K562 (cell line): ENCODE measurements at regions not wholly inside any gene's neighbourhood (a gene's known extent, or its start where the extent isn't known, plus 50 kb on each side); places are given as distances from the start of the nearest gene placed in this dataset.

ENCODE experiments used
- ATAC-seq: fragments of 200-7000 bp; cut with Tn5 transposase; 3 replicates; pipeline ENCODE4 v1.9.1; 2020; ENCODE audit warnings: moderate library complexity
- BruUV-seq: library from RNA; stranded (reverse); fragments of 400-500 nt; replicated peaks from 2 replicates; lab custom pipeline; 2021; lab: Mats Ljungman, UMichigan
- CTCF ChIA-PET: fragments of 300-600 bp; formaldehyde crosslinking; extraction: SDS; loops from one replicate; lab custom pipeline; 2021; ENCODE audit warnings: low intra/inter-chr PET ratio; lab: Yijun Ruan, JAX
- POLR2A ChIA-PET: fragments of 300-600, 350-650 bp; sonication (Branson Sonifier 250); formaldehyde crosslinking; extraction: SDS; loops from one replicate; lab custom pipeline; 2021; ENCODE audit warnings: antibody characterized with exemption, inconsistent platforms; lab: Yijun Ruan, JAX
- DNase-seq, 4 experiments: peaks; one replicate each; pipeline versions ENCODE4 v3.0.0 to v3.0.0-alpha.2; 2011 to 2018; ENCODE audit warnings: low spot score in 3 of 4, mixed read lengths in 3 of 4; ENCODE audit errors: extremely low read depth in 1 of 4
- FAIRE-seq: peaks from 2 replicates; lab custom pipeline; 2011; peaks lifted over from hg19 to GRCh38; lab: Jason Lieb, UNC
- H2AFZ ChIP-seq: 2 replicates; pipeline ENCODE4 v1.6.0; 2011; ENCODE audit warnings: low read depth, low read length, control low read depth, inconsistent platforms
- H3K27ac ChIP-seq: fragments of 200-600 bp; 3 replicates; pipeline ENCODE4 v1.8.0; 2011; ENCODE audit warnings: low read depth, mild to moderate bottlenecking, control low read depth, inconsistent platforms, low read length, moderate library complexity, mixed read lengths; ENCODE audit errors: extremely low read depth
- H3K27me3 ChIP-seq, 2 experiments: fragments of 300-600 bp in 1 of 2; 2 replicates in 1 of 2; 3 replicates in 1 of 2; pipeline versions ENCODE4 v1.6.0 to v1.8.0; 2011; ENCODE audit warnings: inconsistent platforms in 2 of 2, low read length in 2 of 2, mild to moderate bottlenecking in 1 of 2, mixed read lengths in 1 of 2, moderate library complexity in 1 of 2; ENCODE audit not compliant: control insufficient read depth in 2 of 2, insufficient read depth in 2 of 2
- H3K36me3 ChIP-seq: fragments of 300-600 bp; 3 replicates; pipeline ENCODE4 v1.8.0; 2011; ENCODE audit warnings: mild to moderate bottlenecking, low read length, inconsistent platforms; ENCODE audit not compliant: control insufficient read depth, insufficient read depth
- H3K4me1 ChIP-seq, 2 experiments: fragments of 200-600 bp in 1 of 2; replicated peaks in 1 of 2; 2 replicates in 1 of 2; 3 replicates in 1 of 2; pipeline versions ENCODE4 v1.5.1 to v1.8.0; 2011; ENCODE audit warnings: inconsistent platforms in 2 of 2, low read length in 2 of 2, mild to moderate bottlenecking in 1 of 2, mixed read lengths in 1 of 2, moderate library complexity in 1 of 2; ENCODE audit not compliant: control insufficient read depth in 2 of 2, insufficient read depth in 2 of 2
- H3K4me2 ChIP-seq: 2 replicates; pipeline ENCODE4 v1.6.1; 2011; ENCODE audit warnings: low read length, control low read depth, inconsistent platforms, mixed read lengths; ENCODE audit not compliant: insufficient read depth
- H3K4me3 ChIP-seq: fragments of 200-600 bp; sonication (generic), shearing (Covaris generic); 2 replicates; pipeline ENCODE4 v1.5.1; 2016; ENCODE audit warnings: control low read depth, inconsistent platforms
- H3K79me2 ChIP-seq: fragments of 200-600 bp; 3 replicates; pipeline ENCODE4 v1.8.0; 2011; ENCODE audit warnings: low read length, inconsistent platforms; ENCODE audit not compliant: control insufficient read depth, insufficient read depth
- H3K9ac ChIP-seq, 2 experiments: 2 replicates each; pipeline versions ENCODE4 v1.6.0 to v1.6.1; 2011; ENCODE audit warnings: low read depth in 2 of 2, low read length in 2 of 2, control low read depth in 1 of 2, inconsistent platforms in 1 of 2, mild to moderate bottlenecking in 1 of 2, mixed read lengths in 1 of 2; ENCODE audit not compliant: insufficient read depth in 1 of 2
- H3K9me1 ChIP-seq: one replicate; pipeline ENCODE4 v1.6.0; 2011; ENCODE audit warnings: inconsistent platforms, mild to moderate bottlenecking, low read length, moderate library complexity; ENCODE audit not compliant: control insufficient read depth, insufficient read depth
- H3K9me3 ChIP-seq: replicated peaks from 2 replicates; pipeline ENCODE4 v1.5.1; 2011; ENCODE audit warnings: low read depth, low read length, inconsistent platforms; ENCODE audit not compliant: control insufficient read depth, insufficient read depth
- H4K20me1 ChIP-seq: replicated peaks from 2 replicates; pipeline ENCODE4 v1.6.1; 2011; ENCODE audit warnings: low read length, inconsistent platforms, mixed read lengths; ENCODE audit not compliant: control insufficient read depth, insufficient read depth
- ETS2 ChIP-seq: IDR thresholded peaks from 2 replicates; pipeline ENCODE4 v1.6.1; 2016; ENCODE audit warnings: borderline replicate concordance, missing genetic modification characterization, mild to moderate bottlenecking, moderate library complexity, missing compliant biosample characterization; ENCODE audit not compliant: poor library complexity, severe bottlenecking
- MBD2 ChIP-seq: sonication (generic); IDR thresholded peaks from 2 replicates; pipeline ENCODE4 v1.6.1; 2016; ENCODE audit warnings: low read depth, borderline replicate concordance
- MCM3 ChIP-seq: fragments of 450-650 bp; IDR thresholded peaks from 2 replicates; pipeline ENCODE4 v1.6.1; 2016
- MYNN ChIP-seq, 2 experiments: sonication (generic); formaldehyde crosslinking in 1 of 2; IDR thresholded peaks; 2 replicates each; pipeline versions ENCODE4 v1.5.0 to v1.6.1; 2016 to 2020; ENCODE audit warnings: antibody characterized with exemption in 1 of 2, missing genetic modification reagents in 1 of 2
- RAD51 ChIP-seq: fragments of 450-650 bp; IDR thresholded peaks from 2 replicates; pipeline ENCODE4 v1.7.1; 2016; ENCODE audit warnings: low read depth, mild to moderate bottlenecking, borderline replicate concordance
- TAF9B ChIP-seq: fragments of 450-650 bp; IDR thresholded peaks from 2 replicates; pipeline ENCODE4 v1.6.1; 2018; ENCODE audit warnings: mild to moderate bottlenecking; ENCODE audit not compliant: partially characterized antibody
- ZKSCAN1 ChIP-seq: fragments of 150-350 bp; IDR thresholded peaks from 2 replicates; pipeline ENCODE4 v1.6.1; 2016; ENCODE audit warnings: low read depth, low read length
- ZNF133 ChIP-seq: fragments of 250-450 bp; sonication (Bioruptor Pico); IDR thresholded peaks from 2 replicates; pipeline ENCODE4 v1.4.0; 2020; ENCODE audit warnings: mild to moderate bottlenecking
- ZNF583 ChIP-seq: fragments of 250-450 bp; sonication (Bioruptor Pico); IDR thresholded peaks from 2 replicates; pipeline ENCODE4 v1.4.0; 2020
- ZNF699 ChIP-seq: fragments of 250-450 bp; sonication (Bioruptor Pico); IDR thresholded peaks from 2 replicates; pipeline ENCODE4 v1.8.0; 2021; ENCODE audit warnings: mild to moderate bottlenecking, moderate library complexity; ENCODE audit not compliant: insufficient replicate concordance
- WGBS: fragments of 100-300 bp; shearing (Covaris generic); methylation state at CpG from one replicate; pipeline ENCODE4 v1.1.6; 2016; ENCODE audit warnings: low coverage, mixed read lengths; ENCODE audit not compliant: insufficient coverage; ENCODE audit errors: missing lambda C conversion rate; 5-methylcytosine and 5-hydroxymethylcytosine counted together
- in situ Hi-C: fragments of 300-500 bp; cut with MboI; formaldehyde crosslinking; loops from 4 replicates; pipeline ENCODE4 v1.15.0; 2018; ENCODE audit warnings: inconsistent platforms, mixed read lengths
- intact Hi-C: fragments of 100-400 bp; cut with micrococcal nuclease; formaldehyde crosslinking; loops from 2 replicates; pipeline ENCODE4 v1.14.2; 2022
- TF ChIP-seq, protein P1 (sequence below): fragments of 450-650 bp; conservative IDR thresholded peaks from 2 replicates; pipeline ENCODE4 v1.6.1; 2016; ENCODE audit warnings: missing genetic modification characterization, low read depth, mild to moderate bottlenecking, missing compliant biosample characterization, moderate library complexity

DNA sequence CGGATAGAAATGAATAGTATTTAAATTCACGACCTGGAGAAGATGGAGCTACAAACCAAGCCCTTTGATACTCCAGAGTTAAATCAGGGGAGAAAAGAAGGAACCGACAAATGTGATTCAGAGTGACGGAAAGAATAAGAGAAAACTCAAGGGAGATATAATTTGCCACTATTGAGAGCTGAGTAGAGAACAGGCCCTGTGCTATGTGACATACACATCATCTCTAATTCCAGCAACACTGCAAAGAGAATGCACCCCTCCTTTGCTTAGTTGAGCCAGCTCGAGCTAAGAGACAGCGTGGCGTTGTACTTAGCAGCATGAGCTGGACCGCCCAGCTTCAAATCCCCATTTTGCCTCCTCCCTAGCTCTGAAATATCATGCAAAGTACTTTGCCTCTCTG is 266.4 kb upstream of the TENM3 start:
- WGBS = 1% methylated on average over 8 of the region's 8 CpGs
- no peak overlapping the region for H2AFZ ChIP-seq
- H3K4me1 ChIP-seq = no peaks in the 10 kb centered on the region
- no peaks in the 10 kb centered on the region for H3K9me3 ChIP-seq
- FAIRE-seq = no peak
- TF ChIP-seq ZNF583 (CRISPR knock-in tag) (no peak), ZKSCAN1 (no peak), TAF9B (no peak), MCM3 (no peak), ZNF133 (CRISPR knock-in tag) (no peak)
- H3K9ac ChIP-seq = no peak overlapping the region
- in situ Hi-C loops = no loop called here
- H4K20me1 ChIP-seq = no peaks in the 10 kb centered on the region
- H3K79me2 ChIP-seq = no peaks in the 10 kb centered on the region
- H3K27ac ChIP-seq = no peak overlapping the region
- intact Hi-C loops = no loop called here
- DNase-seq = no peak
- no peaks in the 10 kb centered on the region for H3K36me3 ChIP-seq
- no peaks in the 10 kb centered on the region for H3K9me1 ChIP-seq
- CTCF ChIA-PET = no interaction called here
- H3K4me2 ChIP-seq = no peak overlapping the region
- H3K4me3 ChIP-seq = no peak overlapping the region
- H3K27me3 ChIP-seq = no peaks in the 10 kb centered on the region
- BruUV-seq = no TSS peak
- POLR2A ChIA-PET = no interaction called here
- no peak for ATAC-seq

DNA sequence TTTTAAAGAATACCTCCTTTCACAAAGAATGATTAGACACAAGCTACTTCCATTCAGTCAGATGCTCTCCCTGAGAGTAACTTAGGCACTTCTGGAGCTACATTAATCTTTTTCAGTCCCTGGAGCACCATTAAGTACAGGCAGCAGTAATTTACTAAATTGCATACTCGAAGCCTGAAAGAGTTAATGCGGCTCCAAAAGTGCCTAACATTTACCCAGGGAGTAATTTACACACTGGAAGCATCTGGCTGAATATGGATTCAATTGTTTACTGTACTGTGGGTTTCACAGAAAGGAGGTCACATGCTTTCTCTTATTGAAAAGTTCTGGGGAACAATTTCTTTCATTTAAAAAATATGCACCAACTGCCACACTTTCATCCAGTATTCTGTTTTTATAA is 260.8 kb upstream of the TENM3 start:
- ChIA-PET POLR2A (no interaction called here), CTCF (no interaction called here)
- Histone ChIP-seq H4K20me1 (no peaks in the 10 kb centered on the region), H3K79me2 (no peaks in the 10 kb centered on the region), H3K27ac (no peak overlapping the region), H3K4me2 (no peak overlapping the region), H3K4me1 (no peaks in the 10 kb centered on the region), H3K9me3 (no peaks in the 10 kb centered on the region), H3K9me1 (no peaks in the 10 kb centered on the region), H2AFZ (no peak overlapping the region), H3K27me3 (no peaks in the 10 kb centered on the region), H3K9ac (no peak overlapping the region), H3K36me3 (no peaks in the 10 kb centered on the region), H3K4me3 (no peak overlapping the region)
- in situ Hi-C loops = no loop called here
- ATAC-seq (no peak), DNase-seq (no peak), FAIRE-seq (no peak)
- WGBS = 0% methylated on average over 2 of the region's 2 CpGs
- intact Hi-C loops = no loop called here
- TF ChIP-seq ETS2 (tag) (no peak), RAD51 (no peak), ZNF699 (no peak), MBD2 (no peak), MYNN (IDR thresholded peaks at IDR 0.05) (no peak), MYNN (CRISPR knock-in tag; IDR thresholded peaks at IDR 0.05) (no peak)
- TF ChIP-seq, protein P1, sequence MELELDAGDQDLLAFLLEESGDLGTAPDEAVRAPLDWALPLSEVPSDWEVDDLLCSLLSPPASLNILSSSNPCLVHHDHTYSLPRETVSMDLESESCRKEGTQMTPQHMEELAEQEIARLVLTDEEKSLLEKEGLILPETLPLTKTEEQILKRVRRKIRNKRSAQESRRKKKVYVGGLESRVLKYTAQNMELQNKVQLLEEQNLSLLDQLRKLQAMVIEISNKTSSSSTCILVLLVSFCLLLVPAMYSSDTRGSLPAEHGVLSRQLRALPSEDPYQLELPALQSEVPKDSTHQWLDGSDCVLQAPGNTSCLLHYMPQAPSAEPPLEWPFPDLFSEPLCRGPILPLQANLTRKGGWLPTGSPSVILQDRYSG (tag) = no peak
- BruUV-seq = no TSS peak
